LHCN-M2 (cell line): ENCODE measurements at regions not wholly inside any gene's neighbourhood (a gene's known extent, or its start where the extent isn't known, plus 50 kb on each side); places are given as distances from the start of the nearest gene placed in this dataset.
A peak's percentile ranks its signal among the peaks of the same experiment; 100 is the strongest.

Experiments
- DNase-seq: peaks from one replicate; pipeline ENCODE4 v3.0.0-alpha.2; 2012; ENCODE audit warnings: low read depth

- no peak for DNase-seq
Measured at GRCh38 chr12:65517656-65518210, 239.2 kb downstream of the MSRB3 start.

GRCh38 chr12:65518771-65519170, 240.3 kb downstream of the MSRB3 start:
- peak; percentile 47 for DNase-seq

GRCh38 chr12:65520658-65521057, 242.2 kb downstream of the MSRB3 start:
- DNase-seq = no peak

GRCh38 chr12:65522956-65523860, 244.7 kb downstream of the MSRB3 start:
- DNase-seq = no peak

GRCh38 chr12:65524666-65525065, 246.2 kb downstream of the MSRB3 start:
- peak; percentile 83 for DNase-seq

- DNase-seq = no peak
Measured at GRCh38 chr12:65525491-65526141, 247.1 kb downstream of the MSRB3 start.

GRCh38 chr12:65526311-65526710, 247.8 kb downstream of the MSRB3 start:
- DNase-seq = no peak

- no peak for DNase-seq
Measured at GRCh38 chr12:65528127-65528526, 249.6 kb downstream of the MSRB3 start.

GRCh38 chr12:65529106-65529505, 250.6 kb downstream of the MSRB3 start:
- no peak for DNase-seq

- DNase-seq = no peak
Measured at GRCh38 chr12:65529771-65530435, 251.4 kb downstream of the MSRB3 start.

- DNase-seq = no peak
Measured at GRCh38 chr12:65532162-65532561, 253.7 kb downstream of the MSRB3 start.

- DNase-seq = peak; percentile 74
Measured at GRCh38 chr12:65532764-65533163, 254.3 kb downstream of the MSRB3 start.

GRCh38 chr12:65533177-65533883, 254.8 kb downstream of the MSRB3 start:
- no peak for DNase-seq

GRCh38 chr12:65534238-65534841, 255.9 kb downstream of the MSRB3 start:
- no peak for DNase-seq

- no peak for DNase-seq
Measured at GRCh38 chr12:65535946-65536345, 257.5 kb downstream of the MSRB3 start.

- DNase-seq = no peak
Measured at GRCh38 chr12:65536351-65536750, 257.9 kb downstream of the MSRB3 start.

GRCh38 chr12:65536876-65537681, 258.6 kb downstream of the MSRB3 start:
- DNase-seq = peak; percentile 99

- DNase-seq = no peak
Measured at GRCh38 chr12:65537978-65538377, 259.5 kb downstream of the MSRB3 start.

GRCh38 chr12:65539023-65539422, 260.5 kb downstream of the MSRB3 start:
- DNase-seq = no peak

- peak; percentile 43 for DNase-seq
Measured at GRCh38 chr12:65540140-65540539, 261.7 kb downstream of the MSRB3 start.
